Urothelium cell line (cell line): ENCODE measurements at regions not wholly inside any gene's neighbourhood (a gene's known extent, or its start where the extent isn't known, plus 50 kb on each side); places are given as distances from the start of the nearest gene placed in this dataset.
A peak's percentile ranks its signal among the peaks of the same experiment; 100 is the strongest.
"Not testable (repeated sequence)": the region's sequence is repeated elsewhere in the genome, so short reads cannot be mapped to it uniquely, and the experiment has no call there.

Experiments
- DNase-seq: peaks from one replicate; pipeline ENCODE4 v3.0.0; 2011; ENCODE audit warnings: low spot score, mixed read lengths
- FAIRE-seq: peaks from 2 replicates; lab custom pipeline; 2011; peaks lifted over from hg19 to GRCh38; lab: Jason Lieb, UNC

GRCh38 chr1:234809854-234810245 is 199.9 kb upstream of the IRF2BP2 start:
- FAIRE-seq, DNase-seq: not testable (repeated sequence)

GRCh38 chr1:234808943-234809853 is 199.2 kb upstream of the IRF2BP2 start:
- not testable (repeated sequence) for FAIRE-seq, DNase-seq

GRCh38 chr1:234808459-234808858 is 198.5 kb upstream of the IRF2BP2 start:
- FAIRE-seq, DNase-seq: not testable (repeated sequence)

- not testable (repeated sequence) for FAIRE-seq, DNase-seq
Measured at GRCh38 chr1:234807705-234808104, 197.7 kb upstream of the IRF2BP2 start.

GRCh38 chr1:234802586-234802985 is 192.6 kb upstream of the IRF2BP2 start:
- not testable (repeated sequence) for FAIRE-seq, DNase-seq

GRCh38 chr1:234801636-234802035 is 191.7 kb upstream of the IRF2BP2 start:
- not testable (repeated sequence) for DNase-seq, FAIRE-seq

GRCh38 chr1:234801147-234801546 is 191.2 kb upstream of the IRF2BP2 start:
- not testable (repeated sequence) for DNase-seq, FAIRE-seq

GRCh38 chr1:234800563-234800962 is 190.6 kb upstream of the IRF2BP2 start:
- DNase-seq, FAIRE-seq: not testable (repeated sequence)

GRCh38 chr1:234799021-234799689 is 189.2 kb upstream of the IRF2BP2 start:
- DNase-seq, FAIRE-seq: not testable (repeated sequence)

- FAIRE-seq, DNase-seq: not testable (repeated sequence)
Measured at GRCh38 chr1:234797216-234797615, 187.2 kb upstream of the IRF2BP2 start.

- not testable (repeated sequence) for DNase-seq, FAIRE-seq
Measured at GRCh38 chr1:234796438-234796792, 186.4 kb upstream of the IRF2BP2 start.

- not testable (repeated sequence) for DNase-seq, FAIRE-seq
Measured at GRCh38 chr1:234795711-234796437, 185.9 kb upstream of the IRF2BP2 start.

- not testable (repeated sequence) for FAIRE-seq, DNase-seq
Measured at GRCh38 chr1:234795007-234795406, 185.0 kb upstream of the IRF2BP2 start.

- not testable (repeated sequence) for DNase-seq, FAIRE-seq
Measured at GRCh38 chr1:234794452-234794851, 184.5 kb upstream of the IRF2BP2 start.

GRCh38 chr1:234793924-234794323 is 183.9 kb upstream of the IRF2BP2 start:
- not testable (repeated sequence) for FAIRE-seq, DNase-seq

GRCh38 chr1:234792221-234792864 is 182.4 kb upstream of the IRF2BP2 start:
- not testable (repeated sequence) for FAIRE-seq, DNase-seq

- FAIRE-seq, result not testable (repeated sequence)
Measured at GRCh38 chr1:234791615-234792014, 181.6 kb upstream of the IRF2BP2 start.

GRCh38 chr1:234790333-234790732 is 180.4 kb upstream of the IRF2BP2 start:
- DNase-seq, result not testable (repeated sequence)
- FAIRE-seq, result peak; percentile 48

More at GRCh38 chr1:234791615-234792014, 181.6 kb upstream of the IRF2BP2 start:
- DNase-seq, result not testable (repeated sequence)

GRCh38 chr1:234787011-234787584 is 177.1 kb upstream of the IRF2BP2 start:
- not testable (repeated sequence) for DNase-seq, FAIRE-seq

- not testable (repeated sequence) for FAIRE-seq, DNase-seq
Measured at GRCh38 chr1:234785922-234786321, 175.9 kb upstream of the IRF2BP2 start.
